ENCODE measurements at regions not wholly inside any gene's neighbourhood (a gene's known extent, or its start where the extent isn't known, plus 50 kb on each side); places are given as distances from the start of the nearest gene placed in this dataset.

GRCh38 chrX:144334577-144334976, 450.7 kb downstream of the UBE2NL start:
- no peaks in the 10 kb centered on the region for H3K4me1 ChIP-seq (ENCODE audit: control insufficient read depth, extremely low read depth, insufficient read depth, low read length)
- FAIRE-seq (no peak), DNase-seq (ENCODE audit: low read depth, low spot score) (no peak)
- H2AFZ ChIP-seq (ENCODE audit: control insufficient read depth, low read length) = no peak overlapping the region
- H3K9me3 ChIP-seq (ENCODE audit: control insufficient read depth, low read depth, low read length) = no peaks in the 10 kb centered on the region
- no peak for TF ChIP-seq EZH2 (IDR thresholded peaks at IDR 0.05; ENCODE audit: low read length)
- TF ChIP-seq CTCF (optimal IDR thresholded peaks at IDR 0.05 in 1 of 3, IDR thresholded peaks at IDR 0.05 in 1 of 3, conservative IDR thresholded peaks at IDR 0.05 in 1 of 3; ENCODE audit: extremely low read depth in 1 of 3, insufficient read depth in 2 of 3, low read length in 3 of 3) = no peak
- no peaks in the 10 kb centered on the region for H4K20me1 ChIP-seq (ENCODE audit: control insufficient read depth, extremely low read depth, insufficient read depth, low read length)
- no peaks in the 10 kb centered on the region for H3K27me3 ChIP-seq (ENCODE audit: control insufficient read depth, extremely low read depth, insufficient read depth, low read length)
- H3K4me3 ChIP-seq (ENCODE audit: control insufficient read depth in 2 of 3, extremely low read depth in 1 of 3, insufficient read depth in 2 of 3, low read depth in 1 of 3, low read length in 3 of 3) = no peak overlapping the region
- no peaks in the 10 kb centered on the region for H3K79me2 ChIP-seq (ENCODE audit: control insufficient read depth, insufficient read depth, low read length)
- no peak overlapping the region for H3K9ac ChIP-seq (ENCODE audit: control insufficient read depth, extremely low read depth, insufficient read depth, low read length)
- no peak overlapping the region for H3K4me2 ChIP-seq (ENCODE audit: control insufficient read depth, extremely low read depth, insufficient read depth, low read depth, low read length)
- H3K27ac ChIP-seq (ENCODE audit: control insufficient read depth, insufficient read depth, low read length) = no peak overlapping the region
- H3K9me1 ChIP-seq (ENCODE audit: control insufficient read depth, extremely low read depth, insufficient read depth, low read length) = no peaks in the 10 kb centered on the region
- no peaks in the 10 kb centered on the region for H3K36me3 ChIP-seq (ENCODE audit: control insufficient read depth in 2 of 2, extremely low read depth in 1 of 2, insufficient read depth in 2 of 2, low read length in 2 of 2)
- dilution Hi-C loops (cut with MboI; ENCODE audit: extremely low pct_ligation_motif_present, low sequenced_read_pairs) = no loop called here

GRCh38 chrX:144335402-144335801, 451.5 kb downstream of the UBE2NL start:
- H4K20me1 ChIP-seq (ENCODE audit: control insufficient read depth, extremely low read depth, insufficient read depth, low read length) = no peaks in the 10 kb centered on the region
- no peak overlapping the region for H3K4me2 ChIP-seq (ENCODE audit: control insufficient read depth, extremely low read depth, insufficient read depth, low read depth, low read length)
- no peaks in the 10 kb centered on the region for H3K4me1 ChIP-seq (ENCODE audit: control insufficient read depth, extremely low read depth, insufficient read depth, low read length)
- no peaks in the 10 kb centered on the region for H3K9me1 ChIP-seq (ENCODE audit: control insufficient read depth, extremely low read depth, insufficient read depth, low read length)
- no peak overlapping the region for H3K27ac ChIP-seq (ENCODE audit: control insufficient read depth, insufficient read depth, low read length)
- H3K79me2 ChIP-seq (ENCODE audit: control insufficient read depth, insufficient read depth, low read length) = no peaks in the 10 kb centered on the region
- no peak overlapping the region for H2AFZ ChIP-seq (ENCODE audit: control insufficient read depth, low read length)
- no peak for TF ChIP-seq EZH2 (IDR thresholded peaks at IDR 0.05; ENCODE audit: low read length)
- TF ChIP-seq CTCF (optimal IDR thresholded peaks at IDR 0.05 in 1 of 3, IDR thresholded peaks at IDR 0.05 in 1 of 3, conservative IDR thresholded peaks at IDR 0.05 in 1 of 3; ENCODE audit: extremely low read depth in 1 of 3, insufficient read depth in 2 of 3, low read length in 3 of 3) = peak in 1 of 3 experiments; percentile 18
- no peak overlapping the region for H3K9ac ChIP-seq (ENCODE audit: control insufficient read depth, extremely low read depth, insufficient read depth, low read length)
- FAIRE-seq = no peak
- dilution Hi-C loops (cut with MboI; ENCODE audit: extremely low pct_ligation_motif_present, low sequenced_read_pairs) = no loop called here
- no peaks in the 10 kb centered on the region for H3K9me3 ChIP-seq (ENCODE audit: control insufficient read depth, low read depth, low read length)
- DNase-seq (ENCODE audit: low read depth, low spot score) = no peak
- no peaks in the 10 kb centered on the region for H3K27me3 ChIP-seq (ENCODE audit: control insufficient read depth, extremely low read depth, insufficient read depth, low read length)
- no peaks in the 10 kb centered on the region for H3K36me3 ChIP-seq (ENCODE audit: control insufficient read depth in 2 of 2, extremely low read depth in 1 of 2, insufficient read depth in 2 of 2, low read length in 2 of 2)
- no peak overlapping the region for H3K4me3 ChIP-seq (ENCODE audit: control insufficient read depth in 2 of 3, extremely low read depth in 1 of 3, insufficient read depth in 2 of 3, low read depth in 1 of 3, low read length in 3 of 3)
